Left hindlimb (tissue), 1 donor: ENCODE measurements at regions not wholly inside any gene's neighbourhood (a gene's known extent, or its start where the extent isn't known, plus 50 kb on each side); places are given as distances from the start of the nearest gene placed in this dataset.

Experiments
- DNase-seq: peaks from one replicate; pipeline ENCODE4 v3.0.0-alpha.2; 2018

- DNase-seq, result no peak
These were observed 228.8 kb upstream of the TYRP1 start for GRCh38 chr9:12464400-12464799.

- no peak for DNase-seq
These were observed 228.2 kb upstream of the TYRP1 start for GRCh38 chr9:12464910-12465512.

- no peak for DNase-seq
These were observed 224.1 kb upstream of the TYRP1 start for GRCh38 chr9:12469084-12469483.

- no peak for DNase-seq
These were observed 198.8 kb upstream of the TYRP1 start for GRCh38 chr9:12494411-12494810.

GRCh38 chr9:12497790-12498189 is 195.4 kb upstream of the TYRP1 start:
- DNase-seq, result no peak

- no peak for DNase-seq
These were observed 190.7 kb upstream of the TYRP1 start for GRCh38 chr9:12502520-12502919.

GRCh38 chr9:12503606-12504122 is 189.5 kb upstream of the TYRP1 start:
- no peak for DNase-seq

- no peak for DNase-seq
These were observed 182.6 kb upstream of the TYRP1 start for GRCh38 chr9:12510551-12510950.

- DNase-seq, result no peak
These were observed 181.5 kb upstream of the TYRP1 start for GRCh38 chr9:12511726-12512125.

- DNase-seq, result no peak
These were observed 177.2 kb upstream of the TYRP1 start for GRCh38 chr9:12516031-12516430.

- DNase-seq, result no peak
These were observed 176.6 kb upstream of the TYRP1 start for GRCh38 chr9:12516573-12516972.

- DNase-seq, result no peak
These were observed 154.2 kb upstream of the TYRP1 start for GRCh38 chr9:12538842-12539579.

- DNase-seq, result no peak
These were observed 153.6 kb upstream of the TYRP1 start for GRCh38 chr9:12539580-12539975.

GRCh38 chr9:12544700-12545099 is 148.5 kb upstream of the TYRP1 start:
- DNase-seq, result no peak

GRCh38 chr9:12554636-12555035 is 138.5 kb upstream of the TYRP1 start:
- DNase-seq, result no peak

GRCh38 chr9:12566404-12567090 is 126.6 kb upstream of the TYRP1 start:
- DNase-seq, result no peak

- DNase-seq, result no peak
These were observed 108.3 kb upstream of the TYRP1 start for GRCh38 chr9:12584656-12585522.

GRCh38 chr9:12595400-12595799 is 97.8 kb upstream of the TYRP1 start:
- DNase-seq, result no peak

- DNase-seq, result no peak
These were observed 88.9 kb upstream of the TYRP1 start for GRCh38 chr9:12604164-12604821.

GRCh38 chr9:12612211-12612770 is 80.9 kb upstream of the TYRP1 start:
- no peak for DNase-seq

- DNase-seq, result no peak
These were observed 80.1 kb upstream of the TYRP1 start for GRCh38 chr9:12613071-12613470.

- DNase-seq, result no peak
These were observed 78.7 kb upstream of the TYRP1 start for GRCh38 chr9:12614488-12614887.
